OCI-LY1 (cell line): ENCODE measurements at regions not wholly inside any gene's neighbourhood (a gene's known extent, or its start where the extent isn't known, plus 50 kb on each side); places are given as distances from the start of the nearest gene placed in this dataset.

ENCODE experiments used
- CTCF ChIP-seq: fragments of 200-600 bp; sonication (generic), shearing (Covaris generic); IDR thresholded peaks from 2 replicates; pipeline ENCODE4 v1.5.1; 2017; ENCODE audit warnings: mild to moderate bottlenecking, antibody characterized with exemption, low read length, moderate library complexity, mixed read lengths
- EZH2 ChIP-seq: fragments of 200-600 bp; sonication (generic), shearing (Covaris generic); IDR thresholded peaks from 2 replicates; pipeline ENCODE4 v1.8.0; 2017; ENCODE audit warnings: borderline replicate concordance, mixed run types, mild to moderate bottlenecking, antibody characterized with exemption, low read length, moderate library complexity, mixed read lengths

- TF ChIP-seq CTCF, result no peak
- no peak for TF ChIP-seq EZH2
Observed at GRCh38 chr2:181779288-181780021, 99.1 kb upstream of the NEUROD1 start.
